NT2/D1 (cell line): ENCODE measurements at regions not wholly inside any gene's neighbourhood (a gene's known extent, or its start where the extent isn't known, plus 50 kb on each side); places are given as distances from the start of the nearest gene placed in this dataset.

Source experiments
- DNase-seq: peaks from one replicate; pipeline ENCODE4 v3.0.0-alpha.2; 2011; ENCODE audit warnings: low read depth, low spot score
- H3K27me3 ChIP-seq: 2 replicates; pipeline ENCODE4 v1.6.0; 2011; ENCODE audit warnings: mild to moderate bottlenecking; ENCODE audit not compliant: insufficient read length, insufficient read depth
- H3K36me3 ChIP-seq: 2 replicates; pipeline ENCODE4 v1.6.1; 2011; ENCODE audit warnings: mild to moderate bottlenecking, low read length, mixed read lengths; ENCODE audit not compliant: insufficient read depth, insufficient read length
- H3K4me1 ChIP-seq: 2 replicates; pipeline ENCODE4 v1.5.1; 2011; ENCODE audit not compliant: insufficient read depth, insufficient read length
- H3K4me3 ChIP-seq: 2 replicates; pipeline ENCODE4 v1.5.1; 2011; ENCODE audit warnings: low read depth; ENCODE audit not compliant: insufficient read length
- H3K9ac ChIP-seq: 2 replicates; pipeline ENCODE4 v1.6.0; 2011; ENCODE audit warnings: low read depth; ENCODE audit not compliant: insufficient read length
- H3K9me3 ChIP-seq: 2 replicates; pipeline ENCODE4 v1.5.1; 2011; ENCODE audit warnings: mild to moderate bottlenecking, low read length; ENCODE audit not compliant: insufficient read depth
- SUZ12 ChIP-seq: IDR thresholded peaks from 2 replicates; pipeline ENCODE4 v1.6.1; 2011; ENCODE audit not compliant: insufficient read length, insufficient read depth; ENCODE audit errors: extremely low read depth
- YY1 ChIP-seq: IDR thresholded peaks from 2 replicates; pipeline ENCODE4 v1.6.1; 2011; ENCODE audit not compliant: insufficient read length, insufficient read depth
- ZNF274 ChIP-seq: IDR thresholded peaks from 2 replicates; pipeline ENCODE4 v1.6.1; 2011; ENCODE audit warnings: mild to moderate bottlenecking, low read depth, low read length

- no peak for DNase-seq
- H3K9me3 ChIP-seq: no peaks in the 10 kb centered on the region
- H3K36me3 ChIP-seq: no peaks in the 10 kb centered on the region
- no peak overlapping the region for H3K9ac ChIP-seq
- H3K4me3 ChIP-seq: no peak overlapping the region
- H3K27me3 ChIP-seq: no peaks in the 10 kb centered on the region
- no peaks in the 10 kb centered on the region for H3K4me1 ChIP-seq
- no peak for TF ChIP-seq ZNF274
- TF ChIP-seq YY1: no peak
- TF ChIP-seq SUZ12: no peak
These were observed 111.4 kb downstream of the ATXN3L start for GRCh38 chrX:13208281-13208935.

GRCh38 chrX:13203271-13203670 is 116.6 kb downstream of the ATXN3L start:
- no peak for DNase-seq
- Histone ChIP-seq H3K4me1 (no peaks in the 10 kb centered on the region), H3K9ac (no peak overlapping the region), H3K27me3 (no peaks in the 10 kb centered on the region), H3K36me3 (no peaks in the 10 kb centered on the region), H3K9me3 (peaks cover 25% of the 10 kb centered on the region), H3K4me3 (no peak overlapping the region)
- TF ChIP-seq YY1: no peak
- TF ChIP-seq SUZ12: no peak
- TF ChIP-seq ZNF274: no peak

GRCh38 chrX:13201605-13202219 is 118.1 kb downstream of the ATXN3L start:
- H3K27me3 ChIP-seq: no peaks in the 10 kb centered on the region
- no peaks in the 10 kb centered on the region for H3K36me3 ChIP-seq
- no peak overlapping the region for H3K9ac ChIP-seq
- H3K4me1 ChIP-seq: no peaks in the 10 kb centered on the region
- H3K4me3 ChIP-seq: no peak overlapping the region
- H3K9me3 ChIP-seq: peaks cover 25% of the 10 kb centered on the region
- DNase-seq: no peak
- no peak for TF ChIP-seq SUZ12
- TF ChIP-seq YY1: no peak
- TF ChIP-seq ZNF274: no peak

GRCh38 chrX:13200398-13200797 is 119.5 kb downstream of the ATXN3L start:
- H3K4me3 ChIP-seq: no peak overlapping the region
- DNase-seq: no peak
- H3K4me1 ChIP-seq: no peaks in the 10 kb centered on the region
- H3K36me3 ChIP-seq: no peaks in the 10 kb centered on the region
- H3K9ac ChIP-seq: no peak overlapping the region
- peaks cover 25% of the 10 kb centered on the region for H3K9me3 ChIP-seq
- no peak for TF ChIP-seq YY1
- no peak for TF ChIP-seq ZNF274
- no peak for TF ChIP-seq SUZ12
- H3K27me3 ChIP-seq: no peaks in the 10 kb centered on the region

GRCh38 chrX:13198762-13199064 is 121.1 kb downstream of the ATXN3L start:
- H3K9ac ChIP-seq: no peak overlapping the region
- peaks cover 25% of the 10 kb centered on the region for H3K9me3 ChIP-seq
- no peak for DNase-seq
- H3K27me3 ChIP-seq: no peaks in the 10 kb centered on the region
- H3K4me1 ChIP-seq: no peaks in the 10 kb centered on the region
- TF ChIP-seq SUZ12: no peak
- H3K36me3 ChIP-seq: no peaks in the 10 kb centered on the region
- no peak overlapping the region for H3K4me3 ChIP-seq

- Histone ChIP-seq H3K27me3 (no peaks in the 10 kb centered on the region), H3K9ac (no peak overlapping the region), H3K36me3 (no peaks in the 10 kb centered on the region), H3K9me3 (peaks cover 25% of the 10 kb centered on the region), H3K4me1 (no peaks in the 10 kb centered on the region), H3K4me3 (no peak overlapping the region)
- TF ChIP-seq ZNF274 (no peak), YY1 (no peak), SUZ12 (no peak)
- DNase-seq: peak; percentile 68
These were observed 121.6 kb downstream of the ATXN3L start for GRCh38 chrX:13198056-13198761.

- Histone ChIP-seq H3K4me3 (no peak overlapping the region), H3K9ac (no peak overlapping the region), H3K27me3 (no peaks in the 10 kb centered on the region), H3K9me3 (peaks cover 20% of the 10 kb centered on the region), H3K36me3 (no peaks in the 10 kb centered on the region), H3K4me1 (no peaks in the 10 kb centered on the region)
- TF ChIP-seq SUZ12 (no peak), ZNF274 (no peak), YY1 (no peak)
- DNase-seq: no peak
These were observed 123.1 kb downstream of the ATXN3L start for GRCh38 chrX:13196782-13197181.

GRCh38 chrX:13195340-13195739 is 124.5 kb downstream of the ATXN3L start:
- TF ChIP-seq SUZ12: no peak
- no peak for TF ChIP-seq ZNF274
- no peak for TF ChIP-seq YY1
- H3K9ac ChIP-seq: no peak overlapping the region
- H3K36me3 ChIP-seq: no peaks in the 10 kb centered on the region
- H3K4me1 ChIP-seq: no peaks in the 10 kb centered on the region
- H3K4me3 ChIP-seq: no peak overlapping the region
- DNase-seq: no peak
- H3K27me3 ChIP-seq: no peaks in the 10 kb centered on the region
- H3K9me3 ChIP-seq: peaks cover 8% of the 10 kb centered on the region
